ENCODE measurements at regions not wholly inside any gene's neighbourhood (a gene's known extent, or its start where the extent isn't known, plus 50 kb on each side); places are given as distances from the start of the nearest gene placed in this dataset.

DNA sequence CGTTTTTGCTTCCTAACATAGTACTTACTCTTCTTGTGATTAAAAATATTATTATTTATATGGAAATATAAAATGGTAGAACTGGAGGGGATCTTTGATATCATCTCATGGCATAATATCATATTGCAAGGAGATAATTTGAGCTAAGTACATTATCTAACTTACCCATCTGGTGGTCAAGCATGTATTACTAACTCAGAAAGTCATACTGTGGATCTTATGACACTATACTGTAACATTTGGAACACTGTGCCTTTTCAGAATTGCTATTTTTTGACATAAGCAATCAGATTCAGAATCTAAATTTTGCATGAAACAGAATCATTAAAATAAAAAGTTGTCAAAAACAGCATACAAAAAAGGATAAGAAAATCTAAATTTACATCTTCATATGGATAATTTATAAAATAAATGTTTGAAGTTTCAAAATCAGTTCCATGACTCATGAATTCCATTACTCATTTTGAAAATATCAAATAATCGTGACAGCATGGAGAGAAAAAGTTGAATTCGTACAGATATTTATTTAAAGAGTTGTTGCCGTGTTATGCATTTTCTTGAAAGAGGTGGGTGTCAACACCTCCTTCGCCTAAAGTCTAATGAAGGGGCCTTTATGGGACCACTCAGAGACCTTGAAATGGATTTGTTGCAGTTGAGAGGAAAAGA, 928.1 kb downstream of the PDHA2 start:
- H3K4me3 Mint-ChIP-seq (ENCODE audit: low read depth, unreplicated experiment): no peak overlapping the region
- peaks cover 3% of the 10 kb centered on the region for H3K9me3 Mint-ChIP-seq (ENCODE audit: low read depth, unreplicated experiment)
- H3K36me3 Mint-ChIP-seq (ENCODE audit: insufficient read depth, unreplicated experiment): no peaks in the 10 kb centered on the region
- no TSS peak for BruUV-seq (replicated peaks)
- intact Hi-C loops (cut with micrococcal nuclease; ENCODE audit: unreplicated experiment): no loop called here
- CTCF ChIA-PET: no interaction called here
- no peak for DNase-seq
- H3K27me3 Mint-ChIP-seq (ENCODE audit: unreplicated experiment): no peaks in the 10 kb centered on the region
- no peak overlapping the region for H3K27ac Mint-ChIP-seq (ENCODE audit: unreplicated experiment)
- H3K4me1 Mint-ChIP-seq (ENCODE audit: low read depth, unreplicated experiment): no peaks in the 10 kb centered on the region
- TF ChIP-seq, protein P1, sequence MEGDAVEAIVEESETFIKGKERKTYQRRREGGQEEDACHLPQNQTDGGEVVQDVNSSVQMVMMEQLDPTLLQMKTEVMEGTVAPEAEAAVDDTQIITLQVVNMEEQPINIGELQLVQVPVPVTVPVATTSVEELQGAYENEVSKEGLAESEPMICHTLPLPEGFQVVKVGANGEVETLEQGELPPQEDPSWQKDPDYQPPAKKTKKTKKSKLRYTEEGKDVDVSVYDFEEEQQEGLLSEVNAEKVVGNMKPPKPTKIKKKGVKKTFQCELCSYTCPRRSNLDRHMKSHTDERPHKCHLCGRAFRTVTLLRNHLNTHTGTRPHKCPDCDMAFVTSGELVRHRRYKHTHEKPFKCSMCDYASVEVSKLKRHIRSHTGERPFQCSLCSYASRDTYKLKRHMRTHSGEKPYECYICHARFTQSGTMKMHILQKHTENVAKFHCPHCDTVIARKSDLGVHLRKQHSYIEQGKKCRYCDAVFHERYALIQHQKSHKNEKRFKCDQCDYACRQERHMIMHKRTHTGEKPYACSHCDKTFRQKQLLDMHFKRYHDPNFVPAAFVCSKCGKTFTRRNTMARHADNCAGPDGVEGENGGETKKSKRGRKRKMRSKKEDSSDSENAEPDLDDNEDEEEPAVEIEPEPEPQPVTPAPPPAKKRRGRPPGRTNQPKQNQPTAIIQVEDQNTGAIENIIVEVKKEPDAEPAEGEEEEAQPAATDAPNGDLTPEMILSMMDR (IDR thresholded peaks at IDR 0.05; ENCODE audit: unreplicated experiment): no peak

DNA sequence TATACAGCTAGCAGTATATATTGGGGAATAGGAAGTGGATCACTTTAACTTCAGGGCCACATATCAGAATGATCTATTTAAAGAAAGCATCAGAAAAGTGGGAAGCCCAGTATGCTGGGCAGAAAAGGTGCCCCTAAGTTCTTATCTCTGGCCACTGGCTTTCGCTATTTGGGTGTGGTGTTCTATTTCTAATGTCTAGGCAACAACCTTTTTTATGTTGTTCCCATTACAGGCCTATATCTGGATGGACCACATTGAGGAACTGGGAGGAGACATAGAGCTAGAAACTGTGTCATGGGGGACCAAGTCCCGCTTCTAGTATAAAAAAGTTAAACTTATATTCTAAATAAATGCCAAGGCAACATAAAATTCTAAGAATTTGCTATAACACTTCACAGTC, 935.6 kb downstream of the PDHA2 start:
- TF ChIP-seq, protein P1 (IDR thresholded peaks at IDR 0.05; ENCODE audit: unreplicated experiment): no peak
- Mint-ChIP-seq H3K27ac (ENCODE audit: unreplicated experiment) (no peak overlapping the region), H3K4me3 (ENCODE audit: low read depth, unreplicated experiment) (no peak overlapping the region), H3K4me1 (ENCODE audit: low read depth, unreplicated experiment) (no peaks in the 10 kb centered on the region), H3K36me3 (ENCODE audit: insufficient read depth, unreplicated experiment) (no peaks in the 10 kb centered on the region), H3K9me3 (ENCODE audit: low read depth, unreplicated experiment) (no peaks in the 10 kb centered on the region), H3K27me3 (ENCODE audit: unreplicated experiment) (no peaks in the 10 kb centered on the region)
- intact Hi-C loops (cut with micrococcal nuclease; ENCODE audit: unreplicated experiment): no loop called here
- no peak for DNase-seq
- BruUV-seq (replicated peaks): no TSS peak
- CTCF ChIA-PET: no interaction called here

DNA sequence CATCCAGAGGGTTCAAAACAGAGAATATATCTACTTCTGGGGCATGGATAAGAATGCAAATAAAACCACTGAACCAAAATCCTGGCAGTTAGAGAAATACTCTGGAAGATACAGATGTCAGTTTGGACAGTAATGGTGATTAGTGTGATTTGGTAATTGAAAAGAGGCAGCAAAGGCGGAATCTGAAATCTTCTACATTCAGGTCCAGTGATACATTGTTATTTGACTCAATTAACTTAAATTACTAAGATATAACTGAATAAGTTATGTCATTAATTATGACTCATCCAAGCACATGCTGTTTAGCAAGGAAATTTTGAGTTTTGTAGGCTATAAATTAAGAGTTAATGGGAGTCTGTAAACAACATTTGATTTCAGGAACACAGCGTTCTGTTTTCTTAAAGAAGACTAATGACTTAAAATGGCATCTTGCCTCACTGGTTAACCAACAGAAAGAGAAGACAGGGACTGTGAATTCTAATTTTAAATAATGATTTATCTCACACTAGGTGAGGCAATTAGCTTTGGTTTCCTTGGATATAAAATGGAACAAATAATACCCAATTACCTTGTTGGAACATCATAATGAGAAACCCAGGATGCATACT, 937.1 kb downstream of the PDHA2 start:
- CTCF ChIA-PET: no interaction called here
- H3K4me3 Mint-ChIP-seq (ENCODE audit: low read depth, unreplicated experiment): no peak overlapping the region
- no peaks in the 10 kb centered on the region for H3K27me3 Mint-ChIP-seq (ENCODE audit: unreplicated experiment)
- H3K27ac Mint-ChIP-seq (ENCODE audit: unreplicated experiment): no peak overlapping the region
- no TSS peak for BruUV-seq (replicated peaks)
- no peaks in the 10 kb centered on the region for H3K4me1 Mint-ChIP-seq (ENCODE audit: low read depth, unreplicated experiment)
- intact Hi-C loops (cut with micrococcal nuclease; ENCODE audit: unreplicated experiment): no loop called here
- TF ChIP-seq, protein P1 (IDR thresholded peaks at IDR 0.05; ENCODE audit: unreplicated experiment): no peak
- no peaks in the 10 kb centered on the region for H3K36me3 Mint-ChIP-seq (ENCODE audit: insufficient read depth, unreplicated experiment)
- H3K9me3 Mint-ChIP-seq (ENCODE audit: low read depth, unreplicated experiment): no peaks in the 10 kb centered on the region
- no peak for DNase-seq

DNA sequence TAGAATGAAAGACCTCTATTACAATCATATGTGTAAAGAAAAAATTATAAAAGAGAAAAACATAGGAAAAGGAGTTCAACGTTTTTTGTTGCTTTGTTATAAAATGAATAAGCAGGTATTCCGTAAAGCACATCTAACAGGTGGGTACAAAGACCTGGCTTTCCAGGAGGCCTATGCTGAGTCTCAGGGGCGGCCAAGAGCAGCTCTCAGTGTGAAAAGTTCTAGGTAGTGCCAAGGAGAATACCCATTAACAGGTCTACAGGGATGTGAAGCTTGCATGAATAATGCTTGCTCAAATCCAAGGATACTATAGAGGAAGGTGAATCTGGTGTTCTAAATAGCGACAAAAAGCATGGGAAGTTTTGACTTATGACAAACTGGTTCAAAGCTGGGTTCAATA, 944.4 kb downstream of the PDHA2 start:
- H3K36me3 Mint-ChIP-seq (ENCODE audit: insufficient read depth, unreplicated experiment): no peaks in the 10 kb centered on the region
- H3K27ac Mint-ChIP-seq (ENCODE audit: unreplicated experiment): no peak overlapping the region
- no TSS peak for BruUV-seq (replicated peaks)
- H3K4me3 Mint-ChIP-seq (ENCODE audit: low read depth, unreplicated experiment): no peak overlapping the region
- DNase-seq: no peak
- TF ChIP-seq, protein P1 (IDR thresholded peaks at IDR 0.05; ENCODE audit: unreplicated experiment): no peak
- no peaks in the 10 kb centered on the region for H3K4me1 Mint-ChIP-seq (ENCODE audit: low read depth, unreplicated experiment)
- CTCF ChIA-PET: no interaction called here
- H3K9me3 Mint-ChIP-seq (ENCODE audit: low read depth, unreplicated experiment): no peaks in the 10 kb centered on the region
- no peaks in the 10 kb centered on the region for H3K27me3 Mint-ChIP-seq (ENCODE audit: unreplicated experiment)
- intact Hi-C loops (cut with micrococcal nuclease; ENCODE audit: unreplicated experiment): no loop called here
